Stimulated activated naive CD8-positive, alpha-beta T cell treated with anti-CD3 and anti-CD28 coated beads, Interleukin-15, amount 100 ng/mL, for 72 hours (primary cell): ENCODE measurements at regions not wholly inside any gene's neighbourhood (a gene's known extent, or its start where the extent isn't known, plus 50 kb on each side); places are given as distances from the start of the nearest gene placed in this dataset.

Experiments used
- ATAC-seq: fragments of 150-1000 bp; cut with Tn5 transposase; 2 replicates; pipeline ENCODE4 v1.10.0; 2021; ENCODE audit warnings: mild to moderate bottlenecking, moderate library complexity
- DNase-seq, 2 donors: peaks; one replicate each; pipeline ENCODE4 v3.0.0; 2021 to 2022
- H3K27ac Mint-ChIP-seq, 2 donors: one replicate each; pipeline ENCODE4 v1.8.0; 2022; ENCODE audit warnings: mild to moderate bottlenecking in 2 of 2, mixed read lengths in 2 of 2, moderate library complexity in 2 of 2
- H3K27me3 Mint-ChIP-seq: one replicate; pipeline ENCODE4 v1.8.0; 2022; ENCODE audit warnings: mixed read lengths
- H3K4me1 Mint-ChIP-seq: one replicate; pipeline ENCODE4 v1.8.0; 2022; ENCODE audit warnings: mild to moderate bottlenecking, mixed read lengths
- H3K4me3 Mint-ChIP-seq, 2 donors: one replicate each; pipeline ENCODE4 v1.8.0; 2022; ENCODE audit warnings: mild to moderate bottlenecking in 2 of 2, mixed read lengths in 2 of 2, moderate library complexity in 1 of 2
- H3K9me3 Mint-ChIP-seq, 2 donors: one replicate each; pipeline ENCODE4 v1.8.0; 2022; ENCODE audit warnings: mixed read lengths in 2 of 2

DNA sequence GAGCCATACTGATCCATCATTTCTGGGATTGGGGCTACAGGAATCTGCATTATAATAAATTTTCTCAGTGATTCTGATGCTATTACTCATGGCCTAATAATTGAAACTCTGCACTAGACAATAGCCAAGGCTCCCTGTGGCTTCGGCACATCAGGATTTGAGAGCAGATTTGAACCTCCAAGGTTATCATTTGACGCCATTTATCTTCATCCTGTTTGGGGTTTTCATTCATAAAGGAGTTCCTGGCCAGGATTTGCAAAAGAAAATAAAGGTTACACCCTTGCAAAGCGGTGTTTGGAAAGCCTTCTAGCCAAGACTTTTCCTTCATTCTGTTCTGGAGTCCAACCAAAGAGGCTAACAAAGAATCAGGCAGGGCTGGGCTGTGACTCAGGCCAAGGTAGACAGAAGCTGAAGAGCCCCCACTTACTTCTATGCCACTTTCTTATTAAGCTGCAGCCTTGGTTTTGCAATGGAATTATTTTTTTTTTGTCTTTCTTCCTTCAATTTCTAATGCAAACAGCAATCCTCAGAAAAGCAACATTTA, 330.1 kb downstream of the DHX35 start:
- ATAC-seq (no peak), DNase-seq (no peak)
- H3K9me3 Mint-ChIP-seq, result no peaks in the 10 kb centered on the region
- H3K4me3 Mint-ChIP-seq, result no peak overlapping the region
- H3K4me1 Mint-ChIP-seq, result no peaks in the 10 kb centered on the region
- H3K27me3 Mint-ChIP-seq, result peaks cover 9% of the 10 kb centered on the region
- no peak overlapping the region for H3K27ac Mint-ChIP-seq

DNA sequence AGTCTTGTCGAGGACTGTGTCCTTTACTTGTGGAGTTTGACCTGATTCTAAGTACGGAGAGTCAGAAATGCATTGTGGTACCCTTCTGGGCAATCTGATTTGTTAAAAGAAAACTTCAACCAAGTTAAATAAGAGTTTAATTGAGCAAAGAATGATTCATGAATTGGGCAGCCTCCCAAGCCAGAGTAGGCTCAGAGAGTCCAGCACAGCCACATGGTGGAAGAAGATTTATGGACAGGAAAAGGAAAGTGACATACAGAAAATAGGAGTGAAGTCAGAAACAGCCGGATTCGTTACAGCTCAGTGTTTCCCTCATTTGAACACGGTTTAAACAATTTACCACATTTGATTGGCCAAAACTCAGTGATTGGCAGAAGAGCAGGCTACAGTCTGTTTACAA, 329.2 kb downstream of the DHX35 start:
- DNase-seq, result no peak
- no peak for ATAC-seq
- no peaks in the 10 kb centered on the region for H3K4me1 Mint-ChIP-seq
- no peak overlapping the region for H3K4me3 Mint-ChIP-seq
- H3K27me3 Mint-ChIP-seq, result peaks cover 9% of the 10 kb centered on the region
- H3K9me3 Mint-ChIP-seq, result peaks cover 0 to 4% of the 10 kb centered on the region in 2 donors
- no peak overlapping the region for H3K27ac Mint-ChIP-seq

DNA sequence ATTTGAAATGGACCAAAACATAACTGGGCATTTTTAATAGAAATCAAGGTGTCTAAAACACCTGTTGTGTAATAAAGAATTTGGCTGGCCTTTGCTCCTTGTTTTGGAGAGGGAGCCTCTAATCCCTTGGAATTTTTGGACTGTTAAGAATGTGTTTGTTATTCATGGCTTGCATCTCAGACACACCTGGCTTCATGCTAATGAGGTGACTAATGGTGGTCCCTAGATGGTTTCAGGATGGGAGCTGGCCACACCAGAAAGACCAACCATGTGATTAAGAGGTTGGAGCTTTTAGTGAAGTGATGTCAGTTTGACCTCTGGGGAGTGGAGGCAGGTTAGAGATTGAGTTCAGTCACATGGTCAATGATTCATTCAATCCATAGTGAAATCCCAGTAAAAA, 328.4 kb downstream of the DHX35 start:
- no peak overlapping the region for H3K27ac Mint-ChIP-seq
- DNase-seq (no peak), ATAC-seq (no peak)
- no peak overlapping the region for H3K4me3 Mint-ChIP-seq
- H3K27me3 Mint-ChIP-seq, result peaks cover 9% of the 10 kb centered on the region
- peaks cover 0 to 4% of the 10 kb centered on the region in 2 donors for H3K9me3 Mint-ChIP-seq
- H3K4me1 Mint-ChIP-seq, result no peaks in the 10 kb centered on the region

DNA sequence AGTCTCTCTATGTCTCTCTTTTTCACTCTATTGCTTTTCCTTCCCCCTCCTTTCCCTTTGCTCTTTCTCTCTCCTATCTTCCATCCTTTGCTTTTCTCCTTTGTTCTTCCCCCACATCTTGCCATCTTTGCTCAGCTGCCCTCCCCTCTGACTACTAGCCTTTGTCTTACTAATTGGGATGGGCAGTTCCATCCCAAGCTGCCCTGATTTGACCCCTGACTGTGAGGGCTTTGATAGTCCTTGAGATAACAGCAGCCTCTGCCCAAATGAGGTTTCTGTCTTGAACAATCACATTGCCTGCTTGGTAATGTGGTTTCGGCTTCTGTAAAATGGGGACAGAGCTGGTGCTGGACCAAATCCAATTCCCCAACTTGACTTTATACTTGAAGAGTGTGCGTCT, 327.7 kb downstream of the DHX35 start:
- Mint-ChIP-seq H3K9me3 (peaks cover 0 to 4% of the 10 kb centered on the region in 2 donors), H3K27ac (no peak overlapping the region), H3K27me3 (peaks cover 9% of the 10 kb centered on the region), H3K4me3 (no peak overlapping the region), H3K4me1 (no peaks in the 10 kb centered on the region)
- DNase-seq, result no peak
- no peak for ATAC-seq

DNA sequence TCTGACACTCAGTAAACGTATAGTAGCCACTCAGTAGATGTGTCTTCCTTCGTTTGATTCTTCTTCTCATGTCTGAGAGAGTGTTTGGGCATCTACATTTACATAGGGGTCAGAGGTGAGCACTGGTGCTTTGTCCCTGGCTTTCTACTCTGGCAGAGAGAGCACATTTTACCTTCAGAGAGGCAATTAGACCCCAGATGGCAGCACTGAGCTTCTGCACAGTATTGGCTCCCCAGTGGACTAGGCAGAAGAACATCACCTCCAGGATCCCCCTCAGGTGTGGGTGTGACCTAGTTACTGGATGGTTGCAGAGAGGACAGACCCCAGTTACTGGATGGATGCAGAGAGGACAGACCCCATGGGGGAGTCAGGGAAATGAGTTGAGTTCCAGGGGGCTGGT, 327.2 kb downstream of the DHX35 start:
- H3K4me1 Mint-ChIP-seq, result no peaks in the 10 kb centered on the region
- DNase-seq (no peak), ATAC-seq (no peak)
- H3K9me3 Mint-ChIP-seq, result peaks cover 0 to 4% of the 10 kb centered on the region in 2 donors
- H3K4me3 Mint-ChIP-seq, result no peak overlapping the region
- H3K27me3 Mint-ChIP-seq, result peaks cover 9% of the 10 kb centered on the region
- H3K27ac Mint-ChIP-seq, result no peak overlapping the region

DNA sequence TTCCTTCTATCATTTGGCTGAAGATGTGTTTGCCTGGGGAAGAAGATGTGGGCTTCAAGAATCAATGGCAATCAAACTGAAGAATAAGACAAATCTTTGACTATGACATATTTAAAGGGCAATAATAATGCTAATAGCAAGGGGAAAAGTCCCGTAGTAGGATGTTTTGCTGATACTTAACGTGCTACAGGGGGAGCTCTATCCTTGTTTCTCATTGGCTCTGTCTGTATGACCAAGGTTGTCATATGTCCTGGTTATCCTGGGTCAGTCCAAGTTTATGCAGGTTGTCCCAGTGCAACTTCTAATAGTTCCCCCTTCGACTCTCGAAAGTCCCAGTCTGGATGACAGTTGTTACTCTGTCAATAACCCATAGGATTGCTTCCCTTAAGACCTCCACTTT, 321.3 kb downstream of the DHX35 start:
- H3K27ac Mint-ChIP-seq, result no peak overlapping the region
- H3K9me3 Mint-ChIP-seq, result peaks cover 0 to 4% of the 10 kb centered on the region in 2 donors
- DNase-seq (no peak), ATAC-seq (no peak)
- no peaks in the 10 kb centered on the region for H3K4me1 Mint-ChIP-seq
- no peak overlapping the region for H3K4me3 Mint-ChIP-seq
- peaks cover 10% of the 10 kb centered on the region for H3K27me3 Mint-ChIP-seq

DNA sequence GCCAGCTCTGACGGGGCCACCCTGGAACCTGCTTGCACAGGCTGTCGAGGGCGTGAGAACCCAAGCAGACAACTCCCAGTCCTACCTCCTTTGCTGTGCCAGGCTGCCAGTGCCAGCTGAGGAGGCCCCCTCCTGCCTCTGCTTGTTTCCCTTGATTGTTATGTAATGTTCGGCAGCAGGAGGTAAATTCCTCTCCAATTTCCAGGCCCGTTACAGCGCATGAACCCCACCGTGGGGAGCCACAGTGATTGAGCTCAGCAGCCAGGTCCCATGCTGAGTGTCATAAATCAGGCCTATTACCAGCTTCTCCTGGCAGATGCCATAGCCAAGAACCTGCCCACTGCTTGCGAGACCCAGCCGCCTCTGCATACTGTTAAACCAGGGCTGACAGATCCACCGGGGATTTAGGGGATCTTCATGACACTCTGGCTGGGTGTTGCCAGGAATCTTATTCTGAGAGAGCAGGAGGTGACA, 320.5 kb downstream of the DHX35 start:
- H3K27ac Mint-ChIP-seq, result no peak overlapping the region
- H3K9me3 Mint-ChIP-seq, result peaks cover 0 to 4% of the 10 kb centered on the region in 2 donors

DNA sequence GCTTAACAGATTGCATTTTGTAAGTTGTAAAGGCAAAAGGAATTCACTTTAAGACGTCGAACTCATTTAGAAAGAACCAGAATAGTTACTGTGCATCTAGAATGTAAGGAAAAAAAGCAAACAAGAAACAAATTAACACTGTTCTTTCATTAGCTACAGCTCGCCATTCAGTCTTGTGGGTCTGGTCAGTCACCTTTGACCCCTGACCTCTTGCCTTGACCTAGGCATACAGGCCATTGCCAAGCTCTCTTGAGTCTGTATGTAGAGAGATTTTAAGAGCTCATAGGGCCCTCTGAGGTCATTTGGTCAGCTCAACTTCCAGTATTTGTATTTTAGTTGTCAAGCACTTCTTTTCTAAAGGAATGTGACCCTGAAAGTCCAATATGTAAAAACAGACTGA, 318.7 kb downstream of the DHX35 start:
- peaks cover 5 to 8% of the 10 kb centered on the region in 2 donors for H3K9me3 Mint-ChIP-seq
- DNase-seq, result no peak
- no peak overlapping the region for H3K4me3 Mint-ChIP-seq
- no peak for ATAC-seq
- H3K27ac Mint-ChIP-seq, result no peak overlapping the region
- no peaks in the 10 kb centered on the region for H3K4me1 Mint-ChIP-seq
- H3K27me3 Mint-ChIP-seq, result peaks cover 10% of the 10 kb centered on the region

More for the DNA sequence above, 320.5 kb downstream of the DHX35 start:
- Mint-ChIP-seq H3K4me1 (no peaks in the 10 kb centered on the region), H3K27me3 (peaks cover 10% of the 10 kb centered on the region), H3K4me3 (no peak overlapping the region)
- DNase-seq, result no peak
- no peak for ATAC-seq

DNA sequence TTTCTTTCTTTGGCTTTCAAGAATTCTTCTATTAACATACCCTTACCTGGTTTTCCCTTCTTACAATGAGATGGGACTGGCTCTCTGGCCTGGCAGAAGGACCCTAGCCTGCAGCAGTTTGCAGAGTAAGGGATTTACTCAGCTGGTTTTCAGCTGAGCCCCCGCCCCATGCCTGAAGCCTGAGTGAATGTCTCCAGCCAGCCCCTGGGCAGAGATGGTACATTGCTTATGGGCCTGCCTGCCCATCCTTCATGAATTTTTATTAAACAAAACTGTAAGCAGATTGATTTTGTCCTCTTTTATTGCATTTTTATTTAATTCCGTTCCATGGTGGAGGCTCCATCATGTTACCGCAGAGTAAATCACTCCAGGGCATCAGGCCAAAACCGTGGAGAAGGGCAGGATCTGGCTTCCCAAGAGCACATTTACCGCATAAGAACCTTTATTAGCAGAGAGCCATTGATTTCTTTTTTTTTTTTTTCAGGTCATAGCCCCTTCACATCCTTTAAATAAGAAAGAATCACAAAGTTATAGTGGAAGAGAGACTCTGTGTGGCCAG, 316.2 kb downstream of the DHX35 start:
- Mint-ChIP-seq H3K27ac (no peak overlapping the region), H3K9me3 (peaks cover 5 to 8% of the 10 kb centered on the region in 2 donors)
- no peak for DNase-seq

DNA sequence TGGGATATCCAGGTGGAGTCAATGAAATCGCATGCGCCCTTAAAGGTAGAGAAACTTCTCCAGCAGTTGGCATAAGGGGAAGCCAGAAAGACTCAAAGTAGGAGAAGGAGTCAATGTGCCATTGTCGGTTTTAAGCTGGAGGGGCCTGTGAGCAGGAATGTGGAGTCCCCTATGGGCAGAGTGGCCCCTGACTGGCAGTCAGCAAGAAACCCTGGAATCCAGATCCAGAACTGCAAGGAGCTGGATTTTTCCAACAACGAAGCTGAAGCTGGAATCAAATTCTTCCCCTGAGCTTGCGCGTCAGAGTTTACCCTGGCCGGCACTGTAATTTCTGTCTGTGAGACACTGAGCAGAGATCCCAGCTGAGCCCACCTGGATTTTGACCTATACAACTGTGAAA, 315.0 kb downstream of the DHX35 start:
- H3K9me3 Mint-ChIP-seq, result peaks cover 5 to 8% of the 10 kb centered on the region in 2 donors
- DNase-seq (no peak), ATAC-seq (no peak)
- no peaks in the 10 kb centered on the region for H3K4me1 Mint-ChIP-seq
- H3K4me3 Mint-ChIP-seq, result no peak overlapping the region
- H3K27ac Mint-ChIP-seq, result no peak overlapping the region
- H3K27me3 Mint-ChIP-seq, result peaks cover under 1% of the 10 kb centered on the region

More for the DNA sequence above, 316.2 kb downstream of the DHX35 start:
- Mint-ChIP-seq H3K27me3 (peaks cover 10% of the 10 kb centered on the region), H3K4me1 (no peaks in the 10 kb centered on the region), H3K4me3 (no peak overlapping the region)
- ATAC-seq, result no peak

DNA sequence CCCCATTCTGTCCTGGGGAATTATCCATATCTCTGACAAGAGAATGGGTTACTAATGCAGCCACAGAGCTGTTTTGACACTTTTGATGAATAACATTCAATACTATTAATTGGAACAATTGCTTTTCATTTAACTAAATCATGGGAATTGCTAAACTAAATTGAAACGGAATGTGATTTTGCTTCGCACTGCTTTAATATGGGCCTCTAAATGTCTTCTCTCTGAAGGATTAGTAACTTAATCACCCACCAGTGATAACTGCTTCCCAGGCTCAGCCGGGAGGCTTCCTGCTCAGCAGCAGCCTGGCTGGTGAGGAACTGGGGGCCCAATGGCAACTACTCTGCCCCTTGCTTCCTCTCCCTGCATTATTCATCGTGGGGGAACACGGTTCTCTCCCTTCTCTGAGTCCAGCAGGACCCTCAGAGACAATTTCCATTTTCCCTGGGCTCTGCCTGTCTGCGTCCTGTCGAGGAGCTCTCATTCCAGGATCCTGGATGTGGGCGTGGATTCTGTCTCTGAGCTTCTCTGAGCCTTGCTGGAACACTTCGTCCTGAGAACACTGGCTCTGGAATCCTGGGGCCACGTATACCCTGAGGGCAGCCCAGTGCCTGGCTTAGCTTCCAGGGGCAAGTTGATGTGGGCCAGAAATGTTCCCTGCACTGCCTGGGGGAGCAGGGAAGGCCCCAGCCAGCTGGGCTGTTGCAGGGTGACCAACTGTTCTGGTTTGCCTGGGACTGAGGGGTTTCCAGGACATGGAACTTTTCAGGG, 308.9 kb downstream of the DHX35 start:
- no peaks in the 10 kb centered on the region for H3K9me3 Mint-ChIP-seq
- H3K4me3 Mint-ChIP-seq, result no peak overlapping the region
- no peaks in the 10 kb centered on the region for H3K4me1 Mint-ChIP-seq
- DNase-seq (no peak), ATAC-seq (no peak)
- no peak overlapping the region for H3K27ac Mint-ChIP-seq
- H3K27me3 Mint-ChIP-seq, result no peaks in the 10 kb centered on the region

DNA sequence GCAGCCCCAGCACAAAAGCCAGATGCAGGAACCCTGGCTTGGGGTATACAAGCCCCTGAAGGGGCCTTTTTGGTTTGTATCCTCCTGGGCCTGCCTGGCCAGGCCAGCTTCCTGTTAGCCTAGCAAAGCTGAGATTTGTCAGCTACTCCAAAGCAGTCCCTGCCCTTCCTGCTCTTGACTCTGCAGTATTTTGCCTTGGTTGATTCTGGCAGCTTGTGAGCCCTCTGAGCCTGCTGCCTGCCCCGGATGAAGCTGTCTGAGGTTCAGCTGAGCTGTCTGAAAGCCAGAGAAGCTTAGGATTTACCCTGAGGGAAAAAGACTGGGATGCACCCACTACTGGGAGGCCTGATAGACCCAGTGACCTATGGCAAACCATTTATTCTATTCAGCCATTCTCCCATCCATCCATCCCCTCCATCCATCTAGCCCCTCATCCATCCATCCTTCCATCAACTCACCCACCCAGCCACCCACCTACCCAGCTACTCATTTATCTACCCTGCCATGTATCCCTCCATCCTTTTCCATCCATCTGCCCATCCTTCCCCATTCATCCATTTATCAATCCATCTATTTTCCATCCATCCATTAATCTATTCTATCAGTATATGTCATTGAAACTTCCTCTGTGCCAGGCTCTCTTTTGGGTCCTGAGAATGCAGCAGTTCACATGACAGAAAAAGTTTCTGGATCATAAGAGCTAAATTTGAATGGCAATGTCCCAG, 307.5 kb downstream of the DHX35 start:
- Mint-ChIP-seq H3K9me3 (no peaks in the 10 kb centered on the region), H3K27me3 (no peaks in the 10 kb centered on the region), H3K4me1 (no peaks in the 10 kb centered on the region), H3K4me3 (no peak overlapping the region), H3K27ac (no peak overlapping the region)
- DNase-seq, result no peak
- no peak for ATAC-seq

DNA sequence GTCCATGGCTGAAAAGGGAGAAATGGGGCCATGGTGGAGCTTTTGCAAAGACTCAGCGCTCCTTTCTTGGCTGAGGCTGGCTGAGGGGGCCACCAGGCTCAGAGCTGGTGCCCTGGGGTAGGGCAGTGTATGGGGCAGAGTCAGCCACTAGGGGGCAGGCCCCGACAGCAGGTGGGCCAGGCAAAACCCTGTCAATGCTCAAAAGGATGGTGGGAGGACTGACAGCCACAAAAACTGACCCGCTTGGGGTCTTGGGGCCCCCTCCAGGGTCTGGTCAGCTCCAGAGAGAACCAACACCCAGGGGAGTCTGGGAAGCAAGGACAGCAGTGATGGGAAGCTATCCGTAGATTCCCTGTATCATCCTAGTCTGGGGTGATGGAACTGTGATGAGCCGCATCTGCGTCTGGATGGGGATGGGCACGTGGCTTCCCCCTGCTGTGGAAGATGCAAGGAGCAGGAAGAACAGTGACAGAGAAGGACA, 306.9 kb downstream of the DHX35 start:
- no peak overlapping the region for H3K4me3 Mint-ChIP-seq
- peak; percentile 81 for ATAC-seq
- peak; percentile 44 to 45 for DNase-seq

DNA sequence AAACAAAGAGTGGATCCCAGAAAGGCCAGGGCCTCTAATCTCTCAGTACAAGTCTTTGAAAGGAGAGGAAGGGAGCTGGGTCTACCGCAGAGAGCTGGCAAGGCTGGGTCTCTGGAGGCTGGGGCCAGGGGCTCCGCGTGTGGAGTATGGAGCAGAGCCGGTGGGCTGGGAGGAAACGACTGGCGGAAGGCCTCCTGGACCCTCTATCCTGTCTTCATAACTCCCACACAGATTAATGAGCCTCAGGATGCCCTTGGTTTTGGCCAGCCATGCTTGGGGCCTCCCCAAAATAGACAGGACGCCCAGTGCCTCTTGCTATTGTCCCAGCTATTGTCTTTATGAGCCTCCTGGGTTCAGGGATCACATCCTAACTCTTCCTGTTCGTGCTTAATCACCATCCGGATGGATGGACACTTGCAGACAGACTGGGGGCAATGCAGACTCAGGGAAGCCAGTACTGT, 306.4 kb downstream of the DHX35 start:
- Mint-ChIP-seq H3K27ac (peak overlapping the region in 1 of 2 donors; percentile 35), H3K4me1 (no peaks in the 10 kb centered on the region), H3K4me3 (no peak overlapping the region), H3K9me3 (no peaks in the 10 kb centered on the region), H3K27me3 (no peaks in the 10 kb centered on the region)
- ATAC-seq, result no peak
- DNase-seq, result no peak

More for the DNA sequence above, 306.9 kb downstream of the DHX35 start:
- Mint-ChIP-seq H3K4me1 (no peaks in the 10 kb centered on the region), H3K27ac (no peak overlapping the region), H3K9me3 (no peaks in the 10 kb centered on the region), H3K27me3 (no peaks in the 10 kb centered on the region)

DNA sequence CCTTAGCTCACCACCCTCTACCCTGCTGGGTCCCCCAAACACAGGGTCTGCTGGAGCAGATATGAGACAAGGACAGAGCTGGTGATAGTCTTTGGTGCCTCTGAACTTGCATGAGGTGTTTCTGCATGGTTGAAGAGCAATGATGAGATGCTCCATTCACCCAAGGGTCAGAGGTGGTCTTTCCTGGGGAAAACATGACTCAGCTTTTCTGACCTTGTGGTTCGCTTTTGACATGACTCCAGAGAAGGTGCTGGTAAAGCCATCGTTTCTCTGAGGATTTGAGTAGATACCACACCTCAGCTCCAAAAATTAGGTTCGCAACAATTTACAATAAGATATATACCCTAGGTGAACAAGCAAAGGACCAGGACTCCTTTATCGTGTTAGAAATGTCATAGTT, 304.8 kb downstream of the DHX35 start:
- no peaks in the 10 kb centered on the region for H3K4me1 Mint-ChIP-seq
- H3K27ac Mint-ChIP-seq, result no peak overlapping the region
- ATAC-seq (no peak), DNase-seq (no peak)
- no peak overlapping the region for H3K4me3 Mint-ChIP-seq
- H3K9me3 Mint-ChIP-seq, result no peaks in the 10 kb centered on the region
- peaks cover 2% of the 10 kb centered on the region for H3K27me3 Mint-ChIP-seq
